Nephron progenitor cell (in vitro differentiated cells): ENCODE measurements at regions not wholly inside any gene's neighbourhood (a gene's known extent, or its start where the extent isn't known, plus 50 kb on each side); places are given as distances from the start of the nearest gene placed in this dataset.

Experiments used
- DNase-seq: peaks from one replicate; pipeline ENCODE4 v3.0.0; 2021
- H3K27ac Mint-ChIP-seq: 2 replicates; pipeline ENCODE4 v1.8.0; 2021; ENCODE audit warnings: mild to moderate bottlenecking, moderate library complexity, mixed read lengths
- H3K27me3 Mint-ChIP-seq: 2 replicates; pipeline ENCODE4 v1.8.0; 2021; ENCODE audit warnings: mild to moderate bottlenecking, low read depth, mixed read lengths; ENCODE audit not compliant: poor library complexity
- H3K36me3 Mint-ChIP-seq: 2 replicates; pipeline ENCODE4 v1.8.0; 2021; ENCODE audit warnings: low read depth, mixed read lengths
- H3K4me1 Mint-ChIP-seq: 2 replicates; pipeline ENCODE4 v1.8.0; 2021; ENCODE audit warnings: mixed read lengths
- H3K4me3 Mint-ChIP-seq: 2 replicates; pipeline ENCODE4 v1.8.0; 2021; ENCODE audit warnings: mild to moderate bottlenecking, moderate library complexity, mixed read lengths
- H3K9me3 Mint-ChIP-seq: 2 replicates; pipeline ENCODE4 v1.8.0; 2021; ENCODE audit warnings: mild to moderate bottlenecking, moderate library complexity, mixed read lengths
- TF ChIP-seq, protein P1 (sequence below): fragments of 200-600 bp; sonication (generic); IDR thresholded peaks from 2 replicates; pipeline ENCODE4 v1.5.0; 2021; ENCODE audit warnings: antibody characterized with exemption

GRCh38 chr10:2121929-2122328, 384.6 kb upstream of the ADARB2 start:
- no peak for DNase-seq
- no peaks in the 10 kb centered on the region for H3K36me3 Mint-ChIP-seq
- TF ChIP-seq, protein P1, sequence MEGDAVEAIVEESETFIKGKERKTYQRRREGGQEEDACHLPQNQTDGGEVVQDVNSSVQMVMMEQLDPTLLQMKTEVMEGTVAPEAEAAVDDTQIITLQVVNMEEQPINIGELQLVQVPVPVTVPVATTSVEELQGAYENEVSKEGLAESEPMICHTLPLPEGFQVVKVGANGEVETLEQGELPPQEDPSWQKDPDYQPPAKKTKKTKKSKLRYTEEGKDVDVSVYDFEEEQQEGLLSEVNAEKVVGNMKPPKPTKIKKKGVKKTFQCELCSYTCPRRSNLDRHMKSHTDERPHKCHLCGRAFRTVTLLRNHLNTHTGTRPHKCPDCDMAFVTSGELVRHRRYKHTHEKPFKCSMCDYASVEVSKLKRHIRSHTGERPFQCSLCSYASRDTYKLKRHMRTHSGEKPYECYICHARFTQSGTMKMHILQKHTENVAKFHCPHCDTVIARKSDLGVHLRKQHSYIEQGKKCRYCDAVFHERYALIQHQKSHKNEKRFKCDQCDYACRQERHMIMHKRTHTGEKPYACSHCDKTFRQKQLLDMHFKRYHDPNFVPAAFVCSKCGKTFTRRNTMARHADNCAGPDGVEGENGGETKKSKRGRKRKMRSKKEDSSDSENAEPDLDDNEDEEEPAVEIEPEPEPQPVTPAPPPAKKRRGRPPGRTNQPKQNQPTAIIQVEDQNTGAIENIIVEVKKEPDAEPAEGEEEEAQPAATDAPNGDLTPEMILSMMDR, result no peak
- H3K27me3 Mint-ChIP-seq, result peaks cover 4% of the 10 kb centered on the region
- H3K4me1 Mint-ChIP-seq, result peaks cover 48% of the 10 kb centered on the region
- H3K9me3 Mint-ChIP-seq, result peaks cover 16% of the 10 kb centered on the region
- H3K4me3 Mint-ChIP-seq, result no peak overlapping the region
- H3K27ac Mint-ChIP-seq, result no peak overlapping the region

- DNase-seq, result no peak
- Mint-ChIP-seq H3K4me1 (peaks cover 48% of the 10 kb centered on the region), H3K27me3 (no peaks in the 10 kb centered on the region), H3K36me3 (no peaks in the 10 kb centered on the region), H3K27ac (no peak overlapping the region), H3K4me3 (no peak overlapping the region), H3K9me3 (peaks cover 19% of the 10 kb centered on the region)
- TF ChIP-seq, protein P1, result no peak
Measured at GRCh38 chr10:2121315-2121714, 384.0 kb upstream of the ADARB2 start.

DNA sequence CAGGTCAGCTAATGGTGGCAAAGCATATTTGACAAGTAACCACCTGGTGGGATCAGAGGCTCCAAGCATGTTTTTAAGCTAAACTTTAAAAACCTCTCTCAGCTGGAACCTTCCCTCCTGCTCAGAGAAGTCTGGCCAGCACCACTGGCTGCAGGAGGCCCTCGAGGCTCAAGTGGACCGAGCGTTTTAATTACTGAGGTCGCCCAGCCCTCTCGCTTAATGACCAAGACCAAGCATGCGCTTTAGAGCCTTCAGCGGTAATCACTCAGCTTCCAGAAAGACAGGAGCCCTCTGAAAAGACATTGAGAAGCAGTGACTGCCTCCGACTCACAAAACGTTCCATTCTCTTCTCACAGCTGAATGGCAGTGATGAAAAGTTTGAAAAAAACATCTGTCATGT, 383.4 kb upstream of the ADARB2 start:
- TF ChIP-seq, protein P1, result no peak
- Mint-ChIP-seq H3K4me1 (peaks cover 48% of the 10 kb centered on the region), H3K27ac (no peak overlapping the region), H3K4me3 (no peak overlapping the region), H3K36me3 (no peaks in the 10 kb centered on the region), H3K9me3 (peaks cover 24% of the 10 kb centered on the region), H3K27me3 (peaks cover 3% of the 10 kb centered on the region)
- peak; percentile 31 for DNase-seq

- H3K9me3 Mint-ChIP-seq, result peaks cover 25% of the 10 kb centered on the region
- H3K36me3 Mint-ChIP-seq, result no peaks in the 10 kb centered on the region
- TF ChIP-seq, protein P1, result no peak
- no peak for DNase-seq
- H3K4me3 Mint-ChIP-seq, result no peak overlapping the region
- H3K4me1 Mint-ChIP-seq, result peaks cover 46% of the 10 kb centered on the region
- H3K27ac Mint-ChIP-seq, result no peak overlapping the region
- peaks cover 6% of the 10 kb centered on the region for H3K27me3 Mint-ChIP-seq
Measured at GRCh38 chr10:2119316-2119715, 382.0 kb upstream of the ADARB2 start.

- Mint-ChIP-seq H3K4me1 (peaks cover 40% of the 10 kb centered on the region), H3K9me3 (peaks cover 25% of the 10 kb centered on the region), H3K4me3 (no peak overlapping the region), H3K27me3 (peaks cover 6% of the 10 kb centered on the region), H3K27ac (peak overlapping the region; percentile 77), H3K36me3 (no peaks in the 10 kb centered on the region)
- DNase-seq, result no peak
- TF ChIP-seq, protein P1, result no peak
Measured at GRCh38 chr10:2118201-2118600, 380.9 kb upstream of the ADARB2 start.

- peaks cover 25% of the 10 kb centered on the region for H3K9me3 Mint-ChIP-seq
- no peak overlapping the region for H3K4me3 Mint-ChIP-seq
- H3K36me3 Mint-ChIP-seq, result no peaks in the 10 kb centered on the region
- TF ChIP-seq, protein P1, result no peak
- H3K4me1 Mint-ChIP-seq, result peaks cover 40% of the 10 kb centered on the region
- H3K27ac Mint-ChIP-seq, result no peak overlapping the region
- H3K27me3 Mint-ChIP-seq, result peaks cover 6% of the 10 kb centered on the region
- no peak for DNase-seq
Measured at GRCh38 chr10:2117641-2118040, 380.3 kb upstream of the ADARB2 start.
